Peyer's patch (tissue), 4 donors: ENCODE measurements at regions not wholly inside any gene's neighbourhood (a gene's known extent, or its start where the extent isn't known, plus 50 kb on each side); places are given as distances from the start of the nearest gene placed in this dataset.

Experiments
- DNase-seq, 3 donors: peaks; one replicate each; pipeline ENCODE4 v3.0.0-alpha.2; 2017 to 2019
- H3K27ac ChIP-seq, 4 donors: fragments of 200-600 bp; sonication (generic); one replicate each; pipeline ENCODE4 v1.5.1; 2016 to 2019
- H3K27me3 ChIP-seq, 2 donors: fragments of 200-600 bp; sonication (generic); one replicate each; pipeline ENCODE4 v1.5.1; 2019
- H3K36me3 ChIP-seq, 3 donors: fragments of 200-600 bp; sonication (generic); one replicate each; pipeline ENCODE4 v1.5.1; 2016 to 2019
- H3K4me1 ChIP-seq, 4 donors: fragments of 200-600 bp; sonication (generic); one replicate each; pipeline ENCODE4 v1.5.1; 2016 to 2019
- H3K4me3 ChIP-seq, 4 donors: fragments of 200-600 bp; sonication (generic); 1 replicate in 3 of 4; 2 replicates in 1 of 4; pipeline ENCODE4 v1.5.1; 2016 to 2019; ENCODE audit warnings: mild to moderate bottlenecking in 1 of 4
- H3K9me3 ChIP-seq, 4 donors: fragments of 200-600 bp; sonication (generic); one replicate each; pipeline ENCODE4 v1.5.1; 2016 to 2019; ENCODE audit warnings: mild to moderate bottlenecking in 1 of 4
- POLR2A ChIP-seq, 2 donors: fragments of 450-650 bp; IDR thresholded peaks; one replicate each; pipeline ENCODE4 v1.5.1; 2017; ENCODE audit warnings: antibody characterized with exemption in 2 of 2, mild to moderate bottlenecking in 2 of 2, moderate library complexity in 2 of 2
- TF ChIP-seq, protein P1 (sequence below), 6 experiments: fragments of 450-650 bp in 4 of 6; fragments of 200-600 bp in 2 of 6; sonication (generic) in 1 of 6; IDR thresholded peaks; one replicate each; pipeline ENCODE4 v1.5.1; 2017 to 2019; ENCODE audit warnings: antibody characterized with exemption in 6 of 6, mild to moderate bottlenecking in 3 of 6, moderate library complexity in 1 of 6

GRCh38 chr1:29514361-29515169 is 278.2 kb downstream of the PTPRU start:
- H3K9me3 ChIP-seq, result no peaks in the 10 kb centered on the region
- H3K27me3 ChIP-seq, result no peaks in the 10 kb centered on the region
- H3K4me1 ChIP-seq, result no peaks in the 10 kb centered on the region
- H3K4me3 ChIP-seq, result no peak overlapping the region
- no peak overlapping the region for H3K27ac ChIP-seq
- DNase-seq, result peak in 1 of 3 donors; percentile 21
- TF ChIP-seq, protein P1, sequence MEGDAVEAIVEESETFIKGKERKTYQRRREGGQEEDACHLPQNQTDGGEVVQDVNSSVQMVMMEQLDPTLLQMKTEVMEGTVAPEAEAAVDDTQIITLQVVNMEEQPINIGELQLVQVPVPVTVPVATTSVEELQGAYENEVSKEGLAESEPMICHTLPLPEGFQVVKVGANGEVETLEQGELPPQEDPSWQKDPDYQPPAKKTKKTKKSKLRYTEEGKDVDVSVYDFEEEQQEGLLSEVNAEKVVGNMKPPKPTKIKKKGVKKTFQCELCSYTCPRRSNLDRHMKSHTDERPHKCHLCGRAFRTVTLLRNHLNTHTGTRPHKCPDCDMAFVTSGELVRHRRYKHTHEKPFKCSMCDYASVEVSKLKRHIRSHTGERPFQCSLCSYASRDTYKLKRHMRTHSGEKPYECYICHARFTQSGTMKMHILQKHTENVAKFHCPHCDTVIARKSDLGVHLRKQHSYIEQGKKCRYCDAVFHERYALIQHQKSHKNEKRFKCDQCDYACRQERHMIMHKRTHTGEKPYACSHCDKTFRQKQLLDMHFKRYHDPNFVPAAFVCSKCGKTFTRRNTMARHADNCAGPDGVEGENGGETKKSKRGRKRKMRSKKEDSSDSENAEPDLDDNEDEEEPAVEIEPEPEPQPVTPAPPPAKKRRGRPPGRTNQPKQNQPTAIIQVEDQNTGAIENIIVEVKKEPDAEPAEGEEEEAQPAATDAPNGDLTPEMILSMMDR (IDR thresholded peaks at IDR 0.05), result no peak
- no peak for TF ChIP-seq POLR2A (IDR thresholded peaks at IDR 0.05)
- no peaks in the 10 kb centered on the region for H3K36me3 ChIP-seq

- no peak for DNase-seq
- Histone ChIP-seq H3K9me3 (no peaks in the 10 kb centered on the region), H3K4me3 (no peak overlapping the region), H3K27ac (no peak overlapping the region), H3K36me3 (no peaks in the 10 kb centered on the region), H3K4me1 (no peaks in the 10 kb centered on the region), H3K27me3 (no peaks in the 10 kb centered on the region)
- TF ChIP-seq, protein P1 (IDR thresholded peaks at IDR 0.05), result no peak
- TF ChIP-seq POLR2A (IDR thresholded peaks at IDR 0.05), result no peak
Measured at GRCh38 chr1:29513357-29513756, 277.0 kb downstream of the PTPRU start.

- DNase-seq, result no peak
- Histone ChIP-seq H3K36me3 (no peaks in the 10 kb centered on the region), H3K27me3 (no peaks in the 10 kb centered on the region), H3K4me1 (no peaks in the 10 kb centered on the region), H3K9me3 (no peaks in the 10 kb centered on the region), H3K27ac (no peak overlapping the region), H3K4me3 (no peak overlapping the region)
- TF ChIP-seq, protein P1 (IDR thresholded peaks at IDR 0.05), result no peak
- TF ChIP-seq POLR2A (IDR thresholded peaks at IDR 0.05), result no peak
Measured at GRCh38 chr1:29511436-29511835, 275.1 kb downstream of the PTPRU start.

DNA sequence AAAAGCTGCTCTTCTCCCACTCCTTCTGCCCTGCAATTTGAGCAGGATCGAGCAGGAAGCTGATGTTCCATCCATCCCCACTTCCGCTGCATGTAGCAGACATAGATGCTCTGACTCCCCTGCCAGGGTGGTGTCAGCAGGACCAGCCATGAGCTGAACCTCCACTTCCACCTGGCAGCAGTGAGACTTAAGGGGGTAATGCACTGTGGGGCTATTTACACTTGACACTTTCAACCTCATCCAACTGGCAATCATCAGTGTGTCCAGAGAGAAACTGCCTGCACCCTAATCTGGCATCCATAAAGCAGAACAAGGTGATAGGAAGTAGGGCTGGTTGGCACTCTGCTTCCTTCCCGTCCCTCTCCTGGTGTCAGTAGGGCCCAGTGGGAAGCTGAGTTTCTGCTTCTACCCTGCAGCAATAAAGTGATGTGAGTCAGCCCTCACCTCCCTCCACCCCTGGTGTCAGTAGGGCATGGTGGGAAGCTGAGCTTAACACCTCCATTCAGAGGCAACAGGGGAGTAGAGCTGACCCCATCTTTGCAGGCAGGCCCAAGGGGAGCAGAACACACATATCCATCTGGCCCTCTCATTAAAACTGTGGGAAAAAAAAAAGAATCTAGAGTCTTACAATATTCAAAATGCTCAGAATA is 272.3 kb downstream of the PTPRU start:
- no peak overlapping the region for H3K27ac ChIP-seq
- TF ChIP-seq POLR2A (IDR thresholded peaks at IDR 0.05), result no peak
- TF ChIP-seq, protein P1 (IDR thresholded peaks at IDR 0.05), result no peak
- no peaks in the 10 kb centered on the region for H3K9me3 ChIP-seq
- DNase-seq, result peak in 2 of 3 donors; percentile 2 to 4
- no peaks in the 10 kb centered on the region for H3K27me3 ChIP-seq
- H3K4me3 ChIP-seq, result no peak overlapping the region
- H3K4me1 ChIP-seq, result no peaks in the 10 kb centered on the region
- H3K36me3 ChIP-seq, result no peaks in the 10 kb centered on the region

- TF ChIP-seq, protein P1 (IDR thresholded peaks at IDR 0.05), result no peak
- TF ChIP-seq POLR2A (IDR thresholded peaks at IDR 0.05), result no peak
- no peaks in the 10 kb centered on the region for H3K9me3 ChIP-seq
- H3K27me3 ChIP-seq, result no peaks in the 10 kb centered on the region
- H3K36me3 ChIP-seq, result no peaks in the 10 kb centered on the region
- H3K4me3 ChIP-seq, result no peak overlapping the region
- H3K27ac ChIP-seq, result no peak overlapping the region
- peak in 1 of 3 donors; percentile 1 for DNase-seq
- H3K4me1 ChIP-seq, result no peaks in the 10 kb centered on the region
Measured at GRCh38 chr1:29506678-29507225, 270.4 kb downstream of the PTPRU start.
